ENCODE measurements at regions not wholly inside any gene's neighbourhood (a gene's known extent, or its start where the extent isn't known, plus 50 kb on each side); places are given as distances from the start of the nearest gene placed in this dataset.
"Not testable (repeated sequence)": the region's sequence is repeated elsewhere in the genome, so short reads cannot be mapped to it uniquely, and the experiment has no call there.

DNA sequence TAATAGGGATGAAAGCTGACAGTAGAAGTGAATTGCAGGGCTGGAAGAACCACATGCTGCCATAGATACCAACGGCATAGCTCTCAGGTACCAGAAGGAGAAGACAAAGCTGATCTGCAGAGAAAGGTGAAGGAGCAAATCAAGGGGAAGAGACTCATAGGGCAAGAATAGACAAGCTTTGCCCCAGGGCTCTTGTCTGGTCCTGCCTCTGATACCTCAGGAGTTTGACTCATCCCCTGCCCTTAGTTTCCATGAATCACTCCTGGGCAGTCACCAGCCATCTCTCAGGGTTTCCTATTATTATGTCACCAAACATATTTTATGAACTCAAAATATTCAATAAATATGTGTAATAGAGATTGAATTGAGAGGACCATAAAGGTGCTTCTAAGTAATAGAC is 800.9 kb downstream of the DNAH5 start:
- Histone ChIP-seq H3K9me3 (no peaks in the 10 kb centered on the region), H3K36me3 (no peaks in the 10 kb centered on the region)
- DNase-seq, result peak; percentile 45

DNA sequence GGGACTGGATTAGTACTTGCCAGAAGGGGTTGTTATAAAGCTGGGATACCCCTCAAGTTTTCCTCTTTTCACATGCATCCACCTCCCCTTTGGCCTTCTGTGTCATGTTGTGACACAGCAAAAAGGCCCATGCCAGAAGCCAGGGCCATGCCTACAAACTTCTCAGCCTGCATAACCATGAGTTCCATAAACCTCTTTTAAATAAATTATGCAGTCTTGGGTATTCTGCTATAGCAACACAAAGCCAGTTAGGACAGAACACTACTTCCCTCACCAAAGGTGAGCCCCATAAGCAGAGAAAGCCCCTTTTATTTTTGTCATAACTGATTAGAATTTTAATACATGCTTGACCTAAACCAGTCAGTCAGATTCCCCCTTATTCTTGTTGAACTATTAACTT is 801.3 kb downstream of the DNAH5 start:
- H3K36me3 ChIP-seq, result no peaks in the 10 kb centered on the region

More for the DNA sequence above, 800.9 kb downstream of the DNAH5 start:
- H3K4me3 ChIP-seq, result no peak overlapping the region
- no peaks in the 10 kb centered on the region for H3K27me3 ChIP-seq

GRCh38 chr5:13133951-13134350 is 810.5 kb downstream of the DNAH5 start:
- no peak for DNase-seq
- Histone ChIP-seq H3K36me3 (no peaks in the 10 kb centered on the region), H3K27me3 (no peaks in the 10 kb centered on the region), H3K9me3 (no peaks in the 10 kb centered on the region), H3K4me3 (no peak overlapping the region)

More for the DNA sequence above, 801.3 kb downstream of the DNAH5 start:
- Histone ChIP-seq H3K27me3 (no peaks in the 10 kb centered on the region), H3K9me3 (no peaks in the 10 kb centered on the region), H3K4me3 (no peak overlapping the region)
- DNase-seq, result no peak

DNA sequence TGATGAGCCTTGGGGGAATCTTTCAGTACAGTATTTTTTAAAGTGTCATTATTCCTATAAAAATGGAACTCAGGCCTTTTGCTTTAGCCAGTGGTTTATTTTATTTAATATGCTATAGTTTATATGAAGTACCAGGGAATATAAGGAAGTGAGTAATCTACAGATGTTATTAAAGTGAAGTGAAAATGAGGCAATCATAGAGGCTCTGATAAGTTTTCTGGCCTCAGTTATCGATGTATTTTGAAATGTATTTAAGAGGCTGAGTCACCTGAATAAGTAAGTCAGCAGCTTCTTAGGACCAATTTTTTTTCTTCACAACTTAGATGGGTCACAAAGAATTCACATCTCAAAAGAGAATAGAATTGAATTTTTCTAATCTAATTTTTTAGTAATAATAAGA is 829.0 kb downstream of the DNAH5 start:
- H3K36me3 ChIP-seq, result no peaks in the 10 kb centered on the region
- no peak for DNase-seq
- no peaks in the 10 kb centered on the region for H3K9me3 ChIP-seq
- H3K4me3 ChIP-seq, result no peak overlapping the region
- no peaks in the 10 kb centered on the region for H3K27me3 ChIP-seq

- Histone ChIP-seq H3K27me3 (no peaks in the 10 kb centered on the region), H3K36me3 (no peaks in the 10 kb centered on the region), H3K4me3 (no peak overlapping the region), H3K9me3 (no peaks in the 10 kb centered on the region)
- no peak for DNase-seq
These were observed 836.2 kb downstream of the DNAH5 start for GRCh38 chr5:13108265-13108664.

- DNase-seq, result no peak
- Histone ChIP-seq H3K9me3 (no peaks in the 10 kb centered on the region), H3K4me3 (no peak overlapping the region), H3K27me3 (no peaks in the 10 kb centered on the region), H3K36me3 (no peaks in the 10 kb centered on the region)
These were observed 837.0 kb downstream of the DNAH5 start for GRCh38 chr5:13107537-13107936.

GRCh38 chr5:13081116-13081515 is 863.4 kb downstream of the DNAH5 start:
- DNase-seq, result peak; percentile 68

GRCh38 chr5:13072936-13073335 is 871.6 kb downstream of the DNAH5 start:
- H3K36me3 ChIP-seq, H3K27me3 ChIP-seq, H3K4me3 ChIP-seq, H3K9me3 ChIP-seq, DNase-seq: not testable (repeated sequence)

More at GRCh38 chr5:13081116-13081515, 863.4 kb downstream of the DNAH5 start:
- no peaks in the 10 kb centered on the region for H3K9me3 ChIP-seq
- H3K36me3 ChIP-seq, result no peaks in the 10 kb centered on the region
- H3K4me3 ChIP-seq, result no peak overlapping the region
- H3K27me3 ChIP-seq, result no peaks in the 10 kb centered on the region

GRCh38 chr5:13063088-13063487 is 881.4 kb downstream of the DNAH5 start:
- H3K36me3 ChIP-seq, result no peaks in the 10 kb centered on the region
- DNase-seq, result no peak
- no peaks in the 10 kb centered on the region for H3K9me3 ChIP-seq
- H3K27me3 ChIP-seq, result no peaks in the 10 kb centered on the region
- no peak overlapping the region for H3K4me3 ChIP-seq

GRCh38 chr5:13045897-13046551 is 898.5 kb downstream of the DNAH5 start:
- Histone ChIP-seq H3K27me3 (0 out of 2 replicates have a peak, but pooled peaks cover 3% of the 10 kb centered on the region), H3K9me3 (no peaks in the 10 kb centered on the region), H3K4me3 (no peak overlapping the region), H3K36me3 (no peaks in the 10 kb centered on the region)
- no peak for DNase-seq

- Histone ChIP-seq H3K27me3 (no peaks in the 10 kb centered on the region), H3K9me3 (peaks cover 2% of the 10 kb centered on the region; the same call in 1 of the 2 replicates), H3K4me3 (no peak overlapping the region), H3K36me3 (no peaks in the 10 kb centered on the region)
- no peak for DNase-seq
These were observed 910.4 kb downstream of the DNAH5 start for GRCh38 chr5:13034061-13034460.

DNA sequence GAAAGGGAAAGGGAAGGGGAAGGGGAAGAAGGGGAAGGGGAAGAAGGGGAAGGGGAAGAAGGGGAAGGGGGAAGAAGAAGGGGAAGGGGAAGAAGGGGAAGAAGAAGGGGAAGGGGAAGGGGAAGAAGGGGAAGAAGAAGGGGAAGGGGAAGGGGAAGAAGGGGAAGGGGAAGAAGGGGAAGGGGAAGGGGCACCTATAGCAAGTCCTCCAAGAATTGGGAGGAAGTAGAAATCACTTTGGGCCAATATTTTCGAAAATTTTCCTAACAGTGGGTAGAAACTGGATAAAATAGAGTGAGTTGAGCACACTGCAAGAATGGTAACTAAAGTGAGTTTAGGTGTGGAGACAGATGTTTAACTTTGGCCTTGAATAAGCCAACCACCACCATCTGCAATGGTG is 915.3 kb downstream of the DNAH5 start:
- DNase-seq, result no peak
- H3K4me3 ChIP-seq, result no peak overlapping the region
- no peaks in the 10 kb centered on the region for H3K9me3 ChIP-seq
- no peaks in the 10 kb centered on the region for H3K36me3 ChIP-seq
- no peaks in the 10 kb centered on the region for H3K27me3 ChIP-seq

DNA sequence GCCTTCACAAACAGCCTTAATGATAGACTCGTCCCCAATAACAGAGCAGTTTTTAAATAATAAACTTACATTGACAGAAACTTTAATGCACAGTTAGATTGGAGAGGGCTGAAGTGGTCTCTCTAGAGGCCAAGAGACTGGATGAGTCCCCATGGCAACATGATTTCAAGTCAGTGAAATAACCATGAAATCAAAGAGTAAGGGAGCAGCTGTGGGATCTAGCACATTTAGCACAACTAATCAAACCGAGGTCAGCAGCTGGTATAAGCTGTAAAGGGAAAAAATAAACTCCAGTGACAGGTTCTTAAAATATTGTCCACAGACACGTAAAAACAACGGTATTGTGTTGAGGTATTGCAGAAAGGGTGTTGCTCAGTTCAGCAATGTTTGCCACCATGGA is 916.6 kb downstream of the DNAH5 start:
- no peaks in the 10 kb centered on the region for H3K27me3 ChIP-seq
- no peak for DNase-seq
- no peaks in the 10 kb centered on the region for H3K9me3 ChIP-seq
- no peaks in the 10 kb centered on the region for H3K36me3 ChIP-seq
- no peak overlapping the region for H3K4me3 ChIP-seq

GRCh38 chr5:13019729-13020128 is 924.8 kb downstream of the DNAH5 start:
- no peak overlapping the region for H3K4me3 ChIP-seq
- no peaks in the 10 kb centered on the region for H3K9me3 ChIP-seq
- H3K27me3 ChIP-seq, result 0 out of 2 replicates have a peak, but pooled peaks cover 2% of the 10 kb centered on the region
- no peaks in the 10 kb centered on the region for H3K36me3 ChIP-seq
- no peak for DNase-seq

- Histone ChIP-seq H3K9me3 (no peaks in the 10 kb centered on the region), H3K36me3 (no peaks in the 10 kb centered on the region), H3K27me3 (no peaks in the 10 kb centered on the region; the same call in 1 of the 2 replicates), H3K4me3 (no peak overlapping the region)
- no peak for DNase-seq
These were observed 941.0 kb downstream of the DNAH5 start for GRCh38 chr5:13003457-13003856.

DNA sequence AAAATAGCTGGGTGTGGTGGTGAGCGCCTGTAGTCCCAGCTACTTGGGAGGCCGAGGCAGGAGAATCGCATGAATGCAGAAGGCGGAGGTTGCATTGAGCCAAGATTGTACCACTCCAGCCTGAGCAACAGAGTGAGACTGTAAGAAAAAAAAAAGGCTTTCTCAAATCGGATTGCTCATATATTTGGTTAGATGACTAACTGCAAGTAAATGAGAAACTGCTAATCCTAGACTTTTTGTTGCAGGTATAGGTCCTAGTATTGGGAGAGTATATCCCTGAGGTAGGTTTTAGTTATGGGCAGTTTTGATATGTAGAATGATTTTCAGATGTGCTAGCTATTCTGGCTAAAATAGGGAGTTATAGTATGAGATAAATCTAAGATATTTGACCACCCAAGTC is 944.8 kb downstream of the DNAH5 start:
- no peaks in the 10 kb centered on the region; the same call in 1 of the 2 replicates for H3K27me3 ChIP-seq
- no peaks in the 10 kb centered on the region for H3K36me3 ChIP-seq
- H3K9me3 ChIP-seq, result no peaks in the 10 kb centered on the region
- no peak overlapping the region for H3K4me3 ChIP-seq
- no peak for DNase-seq

DNA sequence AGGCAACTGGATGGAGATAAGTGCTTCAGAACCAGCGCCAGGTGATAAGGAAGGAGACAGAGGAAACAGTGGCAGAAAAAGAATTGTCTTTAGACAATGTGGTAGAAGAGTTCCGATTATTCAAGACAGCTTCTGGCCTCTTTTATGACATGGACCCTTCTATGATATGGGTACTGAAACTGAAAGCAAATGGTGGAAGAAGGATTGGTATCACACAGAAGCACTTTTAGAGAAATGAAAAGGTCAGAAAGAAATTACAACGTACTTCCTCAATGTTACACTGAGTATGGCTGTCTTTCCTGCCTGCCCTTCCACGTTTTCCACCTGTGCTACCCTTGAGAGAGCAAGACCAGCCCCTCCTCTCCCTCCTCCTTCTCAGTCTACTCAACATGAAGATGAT is 959.3 kb downstream of the DNAH5 start:
- Histone ChIP-seq H3K4me3 (no peak overlapping the region), H3K36me3 (no peaks in the 10 kb centered on the region), H3K27me3 (no peaks in the 10 kb centered on the region), H3K9me3 (no peaks in the 10 kb centered on the region)
- no peak for DNase-seq

GRCh38 chr5:12974856-12975255 is 969.6 kb downstream of the DNAH5 start:
- DNase-seq, result no peak
- Histone ChIP-seq H3K4me3 (no peak overlapping the region), H3K27me3 (no peaks in the 10 kb centered on the region; the same call in 1 of the 2 replicates), H3K36me3 (no peaks in the 10 kb centered on the region), H3K9me3 (no peaks in the 10 kb centered on the region)
